ENCODE measurements at regions not wholly inside any gene's neighbourhood (a gene's known extent, or its start where the extent isn't known, plus 50 kb on each side); places are given as distances from the start of the nearest gene placed in this dataset.

DNA sequence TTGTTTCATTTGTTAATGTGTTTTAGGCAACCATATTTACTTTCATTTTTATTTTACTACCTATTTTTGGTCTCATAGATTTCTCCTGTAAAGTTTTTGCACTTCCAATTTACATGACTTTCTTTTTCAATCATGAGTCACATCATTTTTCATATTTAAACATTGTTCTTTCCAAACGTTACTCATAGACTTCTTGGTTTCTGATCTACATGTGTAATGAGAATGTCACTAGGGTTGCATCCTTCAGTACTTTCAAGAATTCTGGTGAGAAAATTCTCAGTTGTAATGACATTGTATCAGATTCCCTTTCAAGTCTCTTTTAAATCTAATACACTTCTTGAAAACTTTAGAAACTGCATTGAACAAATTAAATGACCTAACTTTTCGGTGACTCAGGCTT is 991.7 kb downstream of the EFNB2 start:
- Histone ChIP-seq H3K9me3 (ENCODE audit: control insufficient read depth, insufficient read depth, low read depth, low read length) (no peaks in the 10 kb centered on the region), H3K9ac (ENCODE audit: insufficient read depth, low read length) (no peak overlapping the region), H3K4me2 (ENCODE audit: extremely low read depth, insufficient read depth, low read length) (no peak overlapping the region), H3K79me2 (ENCODE audit: control insufficient read depth, insufficient read depth, low read length) (no peaks in the 10 kb centered on the region), H3K27ac (ENCODE audit: insufficient read depth, low read length) (no peak overlapping the region), H3K4me3 (replicated peaks in 1 of 4; ENCODE audit: control extremely low read depth in 1 of 4, insufficient read depth in 1 of 4, low read depth in 3 of 4, low read length in 4 of 4) (no peak overlapping the region), H3K27me3 (ENCODE audit: control insufficient read depth, insufficient read depth, low read length) (no peaks in the 10 kb centered on the region), H3K36me3 (ENCODE audit: control insufficient read depth, insufficient read depth, low read length) (no peaks in the 10 kb centered on the region), H2AFZ (ENCODE audit: low read length) (no peak overlapping the region), H4K20me1 (ENCODE audit: control insufficient read depth, extremely low read depth, insufficient read depth, low read length) (no peaks in the 10 kb centered on the region), H3K4me1 (ENCODE audit: control insufficient read depth, extremely low read depth, insufficient read depth, low read length) (no peaks in the 10 kb centered on the region)
- DNase-seq (ENCODE audit: low read depth in 2 of 2), result peak; percentile 9 to 23
- no peak for TF ChIP-seq EZH2 (IDR thresholded peaks at IDR 0.05; ENCODE audit: low read length, missing control alignments)
- TF ChIP-seq, protein P1, sequence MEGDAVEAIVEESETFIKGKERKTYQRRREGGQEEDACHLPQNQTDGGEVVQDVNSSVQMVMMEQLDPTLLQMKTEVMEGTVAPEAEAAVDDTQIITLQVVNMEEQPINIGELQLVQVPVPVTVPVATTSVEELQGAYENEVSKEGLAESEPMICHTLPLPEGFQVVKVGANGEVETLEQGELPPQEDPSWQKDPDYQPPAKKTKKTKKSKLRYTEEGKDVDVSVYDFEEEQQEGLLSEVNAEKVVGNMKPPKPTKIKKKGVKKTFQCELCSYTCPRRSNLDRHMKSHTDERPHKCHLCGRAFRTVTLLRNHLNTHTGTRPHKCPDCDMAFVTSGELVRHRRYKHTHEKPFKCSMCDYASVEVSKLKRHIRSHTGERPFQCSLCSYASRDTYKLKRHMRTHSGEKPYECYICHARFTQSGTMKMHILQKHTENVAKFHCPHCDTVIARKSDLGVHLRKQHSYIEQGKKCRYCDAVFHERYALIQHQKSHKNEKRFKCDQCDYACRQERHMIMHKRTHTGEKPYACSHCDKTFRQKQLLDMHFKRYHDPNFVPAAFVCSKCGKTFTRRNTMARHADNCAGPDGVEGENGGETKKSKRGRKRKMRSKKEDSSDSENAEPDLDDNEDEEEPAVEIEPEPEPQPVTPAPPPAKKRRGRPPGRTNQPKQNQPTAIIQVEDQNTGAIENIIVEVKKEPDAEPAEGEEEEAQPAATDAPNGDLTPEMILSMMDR (conservative IDR thresholded peaks at IDR 0.05 in 1 of 2, IDR thresholded peaks at IDR 0.05 in 1 of 2; ENCODE audit: low read depth in 1 of 2, low read length in 2 of 2), result no peak

DNA sequence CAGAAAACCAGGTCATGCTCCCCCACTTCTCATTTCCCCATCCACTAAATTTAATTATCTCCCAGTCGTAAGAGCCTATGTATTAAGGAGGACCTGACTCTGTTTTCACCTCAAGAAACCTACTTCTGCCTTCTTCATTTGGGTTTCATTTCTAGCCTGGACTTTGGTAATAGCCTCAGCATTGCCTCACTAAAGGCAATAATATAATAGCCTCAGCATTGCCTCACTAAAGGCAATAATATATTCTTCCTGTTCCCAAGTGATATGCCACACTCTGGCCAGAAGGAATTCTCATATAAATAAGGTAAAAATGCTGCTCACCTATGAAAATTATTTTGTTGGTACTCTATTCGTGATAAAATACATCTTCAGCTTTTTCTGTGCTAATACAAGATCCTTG is 993.9 kb downstream of the EFNB2 start:
- Histone ChIP-seq H4K20me1 (ENCODE audit: control insufficient read depth, extremely low read depth, insufficient read depth, low read length) (no peaks in the 10 kb centered on the region), H3K79me2 (ENCODE audit: control insufficient read depth, insufficient read depth, low read length) (no peaks in the 10 kb centered on the region), H3K4me1 (ENCODE audit: control insufficient read depth, extremely low read depth, insufficient read depth, low read length) (no peaks in the 10 kb centered on the region), H3K9me3 (ENCODE audit: control insufficient read depth, insufficient read depth, low read depth, low read length) (no peaks in the 10 kb centered on the region), H2AFZ (ENCODE audit: low read length) (no peak overlapping the region), H3K27me3 (ENCODE audit: control insufficient read depth, insufficient read depth, low read length) (no peaks in the 10 kb centered on the region), H3K4me3 (replicated peaks in 1 of 4; ENCODE audit: control extremely low read depth in 1 of 4, insufficient read depth in 1 of 4, low read depth in 3 of 4, low read length in 4 of 4) (no peak overlapping the region), H3K36me3 (ENCODE audit: control insufficient read depth, insufficient read depth, low read length) (no peaks in the 10 kb centered on the region), H3K9ac (ENCODE audit: insufficient read depth, low read length) (no peak overlapping the region), H3K27ac (ENCODE audit: insufficient read depth, low read length) (no peak overlapping the region), H3K4me2 (ENCODE audit: extremely low read depth, insufficient read depth, low read length) (no peak overlapping the region)
- DNase-seq (ENCODE audit: low read depth in 2 of 2), result no peak
- no peak for TF ChIP-seq EZH2 (IDR thresholded peaks at IDR 0.05; ENCODE audit: low read length, missing control alignments)
- TF ChIP-seq, protein P1 (conservative IDR thresholded peaks at IDR 0.05 in 1 of 2, IDR thresholded peaks at IDR 0.05 in 1 of 2; ENCODE audit: low read depth in 1 of 2, low read length in 2 of 2), result no peak

DNA sequence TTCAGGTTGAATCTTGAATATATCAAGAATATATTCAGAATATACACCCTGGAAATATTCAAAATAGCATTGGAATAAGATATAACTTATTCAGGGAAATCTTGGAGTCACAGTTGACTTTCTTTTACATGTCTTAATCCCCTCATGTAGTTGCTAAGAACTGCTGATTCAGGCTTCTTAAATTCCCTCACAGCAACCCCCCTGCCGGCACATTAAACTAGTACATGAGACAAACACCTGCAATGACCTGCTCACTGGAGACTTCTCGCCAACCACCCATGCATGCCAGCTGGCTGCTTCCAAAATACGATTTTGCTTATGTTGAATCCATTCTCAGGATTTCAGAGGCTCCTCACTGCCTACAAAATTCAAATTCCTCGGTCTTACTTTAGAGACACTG is 997.1 kb downstream of the EFNB2 start:
- TF ChIP-seq, protein P1 (conservative IDR thresholded peaks at IDR 0.05 in 1 of 2, IDR thresholded peaks at IDR 0.05 in 1 of 2; ENCODE audit: low read depth in 1 of 2, low read length in 2 of 2), result no peak
- no peak for TF ChIP-seq EZH2 (IDR thresholded peaks at IDR 0.05; ENCODE audit: low read length, missing control alignments)
- H3K27ac ChIP-seq (ENCODE audit: insufficient read depth, low read length), result no peak overlapping the region
- no peaks in the 10 kb centered on the region for H3K4me1 ChIP-seq (ENCODE audit: control insufficient read depth, extremely low read depth, insufficient read depth, low read length)
- no peak overlapping the region for H3K4me2 ChIP-seq (ENCODE audit: extremely low read depth, insufficient read depth, low read length)
- no peak overlapping the region for H3K9ac ChIP-seq (ENCODE audit: insufficient read depth, low read length)
- DNase-seq (ENCODE audit: low read depth in 2 of 2), result no peak
- H3K27me3 ChIP-seq (ENCODE audit: control insufficient read depth, insufficient read depth, low read length), result no peaks in the 10 kb centered on the region
- H3K4me3 ChIP-seq (replicated peaks in 1 of 4; ENCODE audit: control extremely low read depth in 1 of 4, insufficient read depth in 1 of 4, low read depth in 3 of 4, low read length in 4 of 4), result no peak overlapping the region
- no peaks in the 10 kb centered on the region for H3K9me3 ChIP-seq (ENCODE audit: control insufficient read depth, insufficient read depth, low read depth, low read length)
- no peaks in the 10 kb centered on the region for H3K36me3 ChIP-seq (ENCODE audit: control insufficient read depth, insufficient read depth, low read length)
- no peaks in the 10 kb centered on the region for H4K20me1 ChIP-seq (ENCODE audit: control insufficient read depth, extremely low read depth, insufficient read depth, low read length)
- no peak overlapping the region for H2AFZ ChIP-seq (ENCODE audit: low read length)
- no peaks in the 10 kb centered on the region for H3K79me2 ChIP-seq (ENCODE audit: control insufficient read depth, insufficient read depth, low read length)
